SK-N-SH (cell line): ENCODE measurements at regions not wholly inside any gene's neighbourhood (a gene's known extent, or its start where the extent isn't known, plus 50 kb on each side); places are given as distances from the start of the nearest gene placed in this dataset.

Experiments used
- CTCF ChIA-PET: fragments of 300-600, 350-600 bp; formaldehyde crosslinking; extraction: SDS; loops from one replicate; lab custom pipeline; 2021; lab: Yijun Ruan, JAX
- POLR2A ChIA-PET: fragments of 350-600 bp; sonication (Branson Sonifier 250); formaldehyde crosslinking; extraction: SDS; loops from one replicate; lab custom pipeline; 2020; ENCODE audit warnings: antibody characterized with exemption, inconsistent platforms; lab: Yijun Ruan, JAX
- DNase-seq: peaks from one replicate; pipeline ENCODE4 v3.0.0; 2012
- H2AFZ ChIP-seq: fragments of 200-600 bp; sonication (generic); 2 replicates; pipeline ENCODE4 v1.8.1; 2016; ENCODE audit warnings: antibody characterized with exemption, mild to moderate bottlenecking, low read depth
- H3F3A ChIP-seq: fragments of 200-600 bp; sonication (generic); replicated peaks from 2 replicates; pipeline ENCODE3; 2016; ENCODE audit warnings: antibody characterized with exemption, mild to moderate bottlenecking; ENCODE audit not compliant: insufficient read depth
- H3K27ac ChIP-seq, 2 experiments: fragments of 200-500 bp in 1 of 2; fragments of 200-600 bp in 1 of 2; sonication (Bioruptor generic) in 1 of 2; sonication (generic), shearing (Covaris generic) in 1 of 2; 2 replicates each; pipeline versions ENCODE4 v1.5.1 to v1.6.1; 2014 to 2016; ENCODE audit warnings: low read depth in 2 of 2, inconsistent platforms in 1 of 2, low read length in 1 of 2, mild to moderate bottlenecking in 1 of 2, mixed read lengths in 1 of 2
- H3K27me3 ChIP-seq: fragments of 200-600 bp; sonication (generic), shearing (Covaris generic); 2 replicates; pipeline ENCODE4 v1.6.1; 2016; ENCODE audit warnings: mixed run types; ENCODE audit not compliant: insufficient read depth
- H3K36me3 ChIP-seq, 2 experiments: fragments of 200-500 bp in 1 of 2; fragments of 200-600 bp in 1 of 2; sonication (Bioruptor generic) in 1 of 2; sonication (generic) in 1 of 2; replicated peaks in 1 of 2; 2 replicates each; pipeline versions ENCODE3 to v1.5.1; 2014 to 2016; ENCODE audit warnings: low read length in 1 of 2, mild to moderate bottlenecking in 1 of 2; ENCODE audit not compliant: insufficient read depth in 2 of 2, control insufficient read depth in 1 of 2
- H3K4me1 ChIP-seq, 2 experiments: fragments of 200-500 bp in 1 of 2; fragments of 200-600 bp in 1 of 2; sonication (Bioruptor generic) in 1 of 2; sonication (generic), shearing (Covaris generic) in 1 of 2; 2 replicates each; pipeline versions ENCODE4 v1.5.1 to v1.6.1; 2014 to 2016; ENCODE audit warnings: low read depth in 1 of 2, low read length in 1 of 2, mixed run types in 1 of 2; ENCODE audit not compliant: insufficient read depth in 2 of 2, control insufficient read depth in 1 of 2
- H3K4me2 ChIP-seq: fragments of 200-600 bp; sonication (generic), shearing (Covaris generic); 2 replicates; pipeline ENCODE4 v1.6.1; 2017; ENCODE audit warnings: mixed run types
- H3K4me3 ChIP-seq, 2 experiments: fragments of 200-500 bp in 1 of 2; fragments of 200-600 bp in 1 of 2; sonication (Bioruptor generic) in 1 of 2; sonication (generic), shearing (Covaris generic) in 1 of 2; 2 replicates each; pipeline versions ENCODE4 v1.5.1 to v1.8.1; 2014 to 2016; ENCODE audit warnings: low read depth in 2 of 2, inconsistent platforms in 1 of 2, low read length in 1 of 2, mild to moderate bottlenecking in 1 of 2, mixed read lengths in 1 of 2, moderate library complexity in 1 of 2
- H3K79me2 ChIP-seq: fragments of 200-600 bp; sonication (generic); 2 replicates; pipeline ENCODE4 v1.8.1; 2017; ENCODE audit warnings: mild to moderate bottlenecking; ENCODE audit not compliant: insufficient read depth
- H3K9ac ChIP-seq: fragments of 200-600 bp; sonication (generic); 2 replicates; pipeline ENCODE4 v1.6.1; 2017; ENCODE audit warnings: mixed run types
- H3K9me2 ChIP-seq: fragments of 200-600 bp; sonication (generic); 2 replicates; pipeline ENCODE4 v1.6.1; 2017; ENCODE audit warnings: mixed run types
- H3K9me3 ChIP-seq: fragments of 200-600 bp; sonication (generic); 2 replicates; pipeline ENCODE4 v1.6.1; 2017; ENCODE audit warnings: mixed run types, mild to moderate bottlenecking, moderate library complexity
- H4K20me1 ChIP-seq: fragments of 200-600 bp; sonication (generic); 2 replicates; pipeline ENCODE4 v1.6.1; 2017; ENCODE audit warnings: mild to moderate bottlenecking, mixed run types; ENCODE audit not compliant: insufficient read depth
- CHD2 ChIP-seq: fragments of 150-350 bp; IDR thresholded peaks from 2 replicates; pipeline ENCODE4 v1.6.1; 2018; ENCODE audit warnings: low read length; ENCODE audit not compliant: partially characterized antibody
- CTCF ChIP-seq: fragments of 200-600 bp; sonication (generic); IDR thresholded peaks from 2 replicates; pipeline ENCODE4 v1.6.1; 2017; ENCODE audit warnings: antibody characterized with exemption, mild to moderate bottlenecking, moderate library complexity
- EZH2phosphoT487 ChIP-seq: fragments of 200-600 bp; sonication (generic); IDR thresholded peaks from 2 replicates; pipeline ENCODE4 v1.6.1; 2017; ENCODE audit warnings: low read depth, mixed run types, mild to moderate bottlenecking, antibody characterized with exemption, moderate library complexity, borderline replicate concordance
- GABPA ChIP-seq: IDR thresholded peaks from 2 replicates; pipeline ENCODE4 v1.4.0; 2012; ENCODE audit warnings: low read depth, mild to moderate bottlenecking
- MEF2A ChIP-seq: IDR thresholded peaks from 2 replicates; pipeline ENCODE4 v1.4.0; 2012; ENCODE audit warnings: low read depth, borderline replicate concordance
- MXI1 ChIP-seq: IDR thresholded peaks from 2 replicates; pipeline ENCODE4 v1.6.1; 2012; ENCODE audit warnings: mild to moderate bottlenecking, low read depth, low read length, improper control_type of control experiment
- NRF1 ChIP-seq: IDR thresholded peaks from 2 replicates; pipeline ENCODE4 v1.6.1; 2012; ENCODE audit warnings: low read depth, mild to moderate bottlenecking, low read length
- POLR2AphosphoS5 ChIP-seq: IDR thresholded peaks from 2 replicates; pipeline ENCODE4 v1.6.1; 2012; ENCODE audit warnings: low read depth, low read length
- SMC3 ChIP-seq: IDR thresholded peaks from 2 replicates; pipeline ENCODE4 v1.6.1; 2012; ENCODE audit warnings: low read depth, low read length, improper control_type of control experiment
- TAF1 ChIP-seq: IDR thresholded peaks from 2 replicates; pipeline ENCODE4 v1.6.1; 2012; ENCODE audit warnings: low read depth, mild to moderate bottlenecking, low read length, moderate library complexity, borderline replicate concordance
- USF2 ChIP-seq: fragments of 150-350 bp; IDR thresholded peaks from 2 replicates; pipeline ENCODE4 v1.6.1; 2017; ENCODE audit warnings: antibody characterized with exemption, low read length, low read depth, borderline replicate concordance
- YY1 ChIP-seq: IDR thresholded peaks from 2 replicates; pipeline ENCODE4 v1.4.0; 2012; ENCODE audit warnings: low read depth, mild to moderate bottlenecking
- WGBS: methylation state at CpG from one replicate; pipeline ENCODE4 v1.1.6; 2017; ENCODE audit warnings: low lambda C conversion rate; 5-methylcytosine and 5-hydroxymethylcytosine counted together
- TF ChIP-seq, protein P1 (sequence below): IDR thresholded peaks from 2 replicates; pipeline ENCODE4 v1.4.0; 2012; ENCODE audit warnings: low read depth, borderline replicate concordance
- TF ChIP-seq, protein P2 (sequence below): IDR thresholded peaks from 2 replicates; pipeline ENCODE4 v1.4.0; 2012; ENCODE audit warnings: low read depth, borderline replicate concordance

DNA sequence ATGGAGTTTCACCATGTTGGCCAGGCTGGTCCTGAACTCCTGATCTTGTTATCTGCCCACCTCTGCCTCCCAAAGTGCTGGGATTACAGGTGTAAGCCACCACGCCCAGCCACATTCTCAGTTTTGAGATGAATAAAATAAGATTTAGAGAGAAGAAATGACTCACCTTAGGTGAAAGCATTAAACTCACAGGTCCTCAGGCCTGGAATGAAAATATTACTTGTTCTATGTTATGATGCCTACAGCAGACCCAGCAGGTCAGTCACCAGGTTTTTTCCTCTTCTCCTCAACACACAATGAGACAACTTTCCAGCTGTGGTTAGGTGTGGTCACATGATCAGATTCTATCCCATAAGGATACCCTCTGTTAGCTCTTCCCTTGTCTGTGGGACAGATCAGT, 150.3 kb downstream of the C16orf95 start:
- Histone ChIP-seq H3K9me2 (no peaks in the 10 kb centered on the region), H3K4me3 (no peak overlapping the region), H3K27me3 (peaks cover 11% of the 10 kb centered on the region)
- TF ChIP-seq, protein P1, sequence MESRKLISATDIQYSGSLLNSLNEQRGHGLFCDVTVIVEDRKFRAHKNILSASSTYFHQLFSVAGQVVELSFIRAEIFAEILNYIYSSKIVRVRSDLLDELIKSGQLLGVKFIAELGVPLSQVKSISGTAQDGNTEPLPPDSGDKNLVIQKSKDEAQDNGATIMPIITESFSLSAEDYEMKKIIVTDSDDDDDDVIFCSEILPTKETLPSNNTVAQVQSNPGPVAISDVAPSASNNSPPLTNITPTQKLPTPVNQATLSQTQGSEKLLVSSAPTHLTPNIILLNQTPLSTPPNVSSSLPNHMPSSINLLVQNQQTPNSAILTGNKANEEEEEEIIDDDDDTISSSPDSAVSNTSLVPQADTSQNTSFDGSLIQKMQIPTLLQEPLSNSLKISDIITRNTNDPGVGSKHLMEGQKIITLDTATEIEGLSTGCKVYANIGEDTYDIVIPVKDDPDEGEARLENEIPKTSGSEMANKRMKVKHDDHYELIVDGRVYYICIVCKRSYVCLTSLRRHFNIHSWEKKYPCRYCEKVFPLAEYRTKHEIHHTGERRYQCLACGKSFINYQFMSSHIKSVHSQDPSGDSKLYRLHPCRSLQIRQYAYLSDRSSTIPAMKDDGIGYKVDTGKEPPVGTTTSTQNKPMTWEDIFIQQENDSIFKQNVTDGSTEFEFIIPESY, result no peak
- TF ChIP-seq POLR2AphosphoS5 (no peak), YY1 (no peak), SMC3 (no peak), GABPA (no peak), NRF1 (no peak), MEF2A (no peak), TAF1 (no peak), USF2 (no peak), EZH2phosphoT487 (no peak), CTCF (no peak), MXI1 (no peak), CHD2 (no peak)
- TF ChIP-seq, protein P2, sequence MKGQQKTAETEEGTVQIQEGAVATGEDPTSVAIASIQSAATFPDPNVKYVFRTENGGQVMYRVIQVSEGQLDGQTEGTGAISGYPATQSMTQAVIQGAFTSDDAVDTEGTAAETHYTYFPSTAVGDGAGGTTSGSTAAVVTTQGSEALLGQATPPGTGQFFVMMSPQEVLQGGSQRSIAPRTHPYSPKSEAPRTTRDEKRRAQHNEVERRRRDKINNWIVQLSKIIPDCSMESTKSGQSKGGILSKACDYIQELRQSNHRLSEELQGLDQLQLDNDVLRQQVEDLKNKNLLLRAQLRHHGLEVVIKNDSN, result no peak
- TF ChIP-seq, all 33 proteins: peak for 0
- 77% methylated on average over 1 of the region's 1 CpG for WGBS
- Histone ChIP-seq H4K20me1 (no peaks in the 10 kb centered on the region), H3K9ac (no peak overlapping the region), H2AFZ (no peak overlapping the region), H3K4me2 (no peak overlapping the region), H3K27ac (no peak overlapping the region), H3K36me3 (no peaks in the 10 kb centered on the region), H3F3A (no peaks in the 10 kb centered on the region), H3K79me2 (no peaks in the 10 kb centered on the region), H3K4me1 (no peaks in the 10 kb centered on the region), H3K9me3 (no peaks in the 10 kb centered on the region)
- no peak for DNase-seq
- CTCF ChIA-PET, result no interaction called here
- POLR2A ChIA-PET, result no interaction called here
